HEK293 (cell line): ENCODE measurements at regions not wholly inside any gene's neighbourhood (a gene's known extent, or its start where the extent isn't known, plus 50 kb on each side); places are given as distances from the start of the nearest gene placed in this dataset.
"Not testable (repeated sequence)": the region's sequence is repeated elsewhere in the genome, so short reads cannot be mapped to it uniquely, and the experiment has no call there.

Source experiments
- CTCF ChIA-PET: fragments of 350-600 bp; formaldehyde crosslinking; extraction: SDS; loops from one replicate; lab custom pipeline; 2021; ENCODE audit warnings: antibody characterized with exemption; lab: Yijun Ruan, JAX
- POLR2A ChIA-PET: fragments of 300-600 bp; formaldehyde crosslinking; extraction: SDS; loops from one replicate; lab custom pipeline; 2020; ENCODE audit warnings: antibody characterized with exemption, inconsistent platforms; lab: Yijun Ruan, JAX
- H3K27ac ChIP-seq: fragments of 200-500 bp; sonication (Bioruptor generic); 2 replicates; pipeline ENCODE4 v1.5.1; 2014; ENCODE audit warnings: low read depth, low read length, control low read depth, inconsistent platforms; ENCODE audit errors: extremely low read depth
- H3K36me3 ChIP-seq, 2 experiments: fragments of 200-500 bp in 1 of 2; sonication (Bioruptor generic) in 1 of 2; 1 replicate in 1 of 2; 2 replicates in 1 of 2; pipeline ENCODE4 v1.5.1; 2014 to 2017; ENCODE audit warnings: inconsistent platforms in 2 of 2, low read length in 2 of 2; ENCODE audit not compliant: control insufficient read depth in 2 of 2, insufficient read depth in 1 of 2
- H3K4me1 ChIP-seq: fragments of 200-500 bp; sonication (Bioruptor generic); 2 replicates; pipeline ENCODE4 v1.5.1; 2014; ENCODE audit warnings: mild to moderate bottlenecking, low read length, inconsistent platforms; ENCODE audit not compliant: control insufficient read depth, insufficient read depth
- H3K4me3 ChIP-seq: 2 replicates; pipeline ENCODE4 v1.5.1; 2011; ENCODE audit warnings: low read depth, mild to moderate bottlenecking, control low read depth, low read length, moderate library complexity
- H3K9me3 ChIP-seq: fragments of 200-500 bp; sonication (Bioruptor generic); 2 replicates; pipeline ENCODE4 v1.5.1; 2014; ENCODE audit warnings: low read depth, low read length, inconsistent platforms; ENCODE audit not compliant: control insufficient read depth, insufficient read depth
- BCL11A ChIP-seq: fragments of 450-650 bp; formaldehyde crosslinking; IDR thresholded peaks from 2 replicates; pipeline ENCODE4 v1.5.1; 2016; ENCODE audit warnings: low read depth, missing biosample characterization, missing genetic modification characterization
- GLI4 ChIP-seq: fragments of 450-650 bp; formaldehyde crosslinking; IDR thresholded peaks from 2 replicates; pipeline ENCODE4 v1.5.1; 2016; ENCODE audit warnings: missing biosample characterization, missing genetic modification characterization
- GLIS1 ChIP-seq: fragments of 450-650 bp; formaldehyde crosslinking; IDR thresholded peaks from 2 replicates; pipeline ENCODE4 v1.5.1; 2016; ENCODE audit warnings: missing biosample characterization, missing genetic modification characterization
- ZBTB1 ChIP-seq: fragments of 450-650 bp; formaldehyde crosslinking; IDR thresholded peaks from 2 replicates; pipeline ENCODE4 v1.5.1; 2016; ENCODE audit warnings: missing biosample characterization, missing genetic modification characterization
- ZNF146 ChIP-seq: fragments of 450-650 bp; formaldehyde crosslinking; IDR thresholded peaks from 2 replicates; pipeline ENCODE4 v1.5.1; 2016; ENCODE audit warnings: missing biosample characterization, missing genetic modification characterization
- ZNF2 ChIP-seq: fragments of 450-650 bp; formaldehyde crosslinking; IDR thresholded peaks from 2 replicates; pipeline ENCODE4 v1.5.1; 2016; ENCODE audit warnings: missing biosample characterization, missing genetic modification characterization
- ZNF292 ChIP-seq: fragments of 450-650 bp; formaldehyde crosslinking; IDR thresholded peaks from 2 replicates; pipeline ENCODE4 v1.5.1; 2016; ENCODE audit warnings: low read depth, missing biosample characterization, missing genetic modification characterization, borderline replicate concordance
- ZNF311 ChIP-seq: fragments of 450-650 bp; formaldehyde crosslinking; IDR thresholded peaks from 2 replicates; pipeline ENCODE4 v1.5.1; 2017; ENCODE audit warnings: missing biosample characterization, missing genetic modification characterization, borderline replicate concordance
- ZNF544 ChIP-seq: fragments of 450-650 bp; formaldehyde crosslinking; IDR thresholded peaks from 2 replicates; pipeline ENCODE4 v1.5.0; 2017; ENCODE audit warnings: missing biosample characterization, missing genetic modification characterization
- ZNF768 ChIP-seq: fragments of 450-650 bp; formaldehyde crosslinking; IDR thresholded peaks from 2 replicates; pipeline ENCODE4 v1.5.1; 2018; ENCODE audit warnings: missing biosample characterization, mild to moderate bottlenecking, missing genetic modification characterization
- TF ChIP-seq, protein P1 (sequence below): fragments of 450-650 bp; formaldehyde crosslinking; IDR thresholded peaks from 2 replicates; pipeline ENCODE4 v1.5.1; 2016; ENCODE audit warnings: missing biosample characterization, missing genetic modification characterization
- TF ChIP-seq, protein P2 (sequence below): fragments of 450-650 bp; formaldehyde crosslinking; IDR thresholded peaks from 2 replicates; pipeline ENCODE4 v1.5.1; 2016; ENCODE audit warnings: missing biosample characterization, missing genetic modification characterization
- TF ChIP-seq, protein P3 (sequence below): fragments of 450-650 bp; formaldehyde crosslinking; optimal IDR thresholded peaks from 2 replicates; pipeline ENCODE3; 2016; ENCODE audit warnings: missing biosample characterization, mild to moderate bottlenecking, missing genetic modification characterization
- TF ChIP-seq, protein P4 (sequence below): fragments of 450-650 bp; formaldehyde crosslinking; IDR thresholded peaks from 2 replicates; pipeline ENCODE4 v1.5.1; 2016; ENCODE audit warnings: missing biosample characterization, missing genetic modification characterization, low read depth

DNA sequence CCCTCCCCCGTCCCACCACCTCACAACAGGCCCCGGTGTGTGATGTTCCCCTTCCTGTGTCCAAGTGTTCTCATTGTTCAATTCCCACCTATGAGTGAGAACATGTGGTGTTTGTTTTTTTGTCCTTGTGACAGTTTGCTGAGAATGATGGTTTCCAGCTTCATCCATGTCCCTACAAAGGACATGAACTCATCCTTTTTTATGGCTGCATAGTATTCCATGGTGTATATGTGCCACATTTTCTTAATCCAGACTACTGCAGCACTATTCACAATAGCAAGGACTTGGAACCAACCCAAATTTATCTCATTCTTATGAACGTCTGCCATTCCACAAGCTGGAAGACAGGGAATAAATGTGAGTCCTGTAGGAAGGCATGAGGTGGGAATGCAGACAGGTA is 79.6 kb upstream of the SLC6A11 start:
- H3K4me3 ChIP-seq, POLR2A ChIA-PET, H3K27ac ChIP-seq, H3K9me3 ChIP-seq, H3K4me1 ChIP-seq, H3K36me3 ChIP-seq, CTCF ChIA-PET: not testable (repeated sequence)
- peak; percentile 93 for TF ChIP-seq ZNF146
- TF ChIP-seq, protein P1, sequence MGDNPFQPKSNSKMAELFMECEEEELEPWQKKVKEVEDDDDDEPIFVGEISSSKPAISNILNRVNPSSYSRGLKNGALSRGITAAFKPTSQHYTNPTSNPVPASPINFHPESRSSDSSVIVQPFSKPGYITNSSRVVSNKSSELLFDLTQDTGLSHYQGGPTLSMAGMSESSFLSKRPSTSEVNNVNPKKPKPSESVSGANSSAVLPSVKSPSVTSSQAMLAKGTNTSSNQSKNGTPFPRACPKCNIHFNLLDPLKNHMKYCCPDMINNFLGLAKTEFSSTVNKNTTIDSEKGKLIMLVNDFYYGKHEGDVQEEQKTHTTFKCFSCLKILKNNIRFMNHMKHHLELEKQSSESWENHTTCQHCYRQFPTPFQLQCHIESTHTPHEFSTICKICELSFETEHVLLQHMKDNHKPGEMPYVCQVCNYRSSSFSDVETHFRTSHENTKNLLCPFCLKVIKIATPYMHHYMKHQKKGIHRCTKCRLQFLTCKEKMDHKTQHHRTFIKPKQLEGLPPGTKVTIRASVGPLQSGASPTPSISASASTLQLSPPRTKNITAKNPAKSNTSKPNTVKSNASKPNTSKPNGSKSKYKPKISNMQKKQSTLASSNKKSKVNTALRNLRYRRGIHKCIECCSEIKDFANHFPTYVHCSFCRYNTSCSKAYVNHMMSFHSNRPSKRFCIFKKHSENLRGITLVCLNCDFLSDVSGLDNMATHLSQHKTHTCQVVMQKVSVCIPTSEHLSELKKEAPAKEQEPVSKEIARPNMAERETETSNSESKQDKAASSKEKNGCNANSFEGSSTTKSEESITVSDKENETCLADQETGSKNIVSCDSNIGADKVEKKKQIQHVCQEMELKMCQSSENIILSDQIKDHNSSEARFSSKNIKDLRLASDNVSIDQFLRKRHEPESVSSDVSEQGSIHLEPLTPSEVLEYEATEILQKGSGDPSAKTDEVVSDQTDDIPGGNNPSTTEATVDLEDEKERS = peak; percentile 27; the same call in 1 of the 2 replicates

DNA sequence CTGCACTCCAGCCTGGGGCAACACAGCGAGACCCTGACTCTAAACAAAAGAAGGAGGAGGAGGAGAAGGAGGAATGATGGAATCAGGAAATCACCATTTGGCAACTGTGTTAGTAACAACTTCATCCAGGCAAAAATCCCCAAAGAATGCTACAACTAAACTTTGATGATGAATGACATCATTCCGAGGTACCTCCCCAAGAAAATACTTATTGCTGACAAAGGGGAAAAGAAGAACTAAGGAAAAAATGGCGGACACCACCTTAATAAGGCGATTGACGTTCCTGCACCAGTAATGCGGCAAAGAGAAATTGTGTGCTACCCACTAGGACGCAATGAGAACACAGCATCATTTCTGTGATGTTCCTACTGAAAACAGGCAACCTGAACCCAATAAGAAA is 78.2 kb upstream of the SLC6A11 start:
- Histone ChIP-seq H3K4me3 (no peak overlapping the region), H3K36me3 (no peaks in the 10 kb centered on the region)

DNA sequence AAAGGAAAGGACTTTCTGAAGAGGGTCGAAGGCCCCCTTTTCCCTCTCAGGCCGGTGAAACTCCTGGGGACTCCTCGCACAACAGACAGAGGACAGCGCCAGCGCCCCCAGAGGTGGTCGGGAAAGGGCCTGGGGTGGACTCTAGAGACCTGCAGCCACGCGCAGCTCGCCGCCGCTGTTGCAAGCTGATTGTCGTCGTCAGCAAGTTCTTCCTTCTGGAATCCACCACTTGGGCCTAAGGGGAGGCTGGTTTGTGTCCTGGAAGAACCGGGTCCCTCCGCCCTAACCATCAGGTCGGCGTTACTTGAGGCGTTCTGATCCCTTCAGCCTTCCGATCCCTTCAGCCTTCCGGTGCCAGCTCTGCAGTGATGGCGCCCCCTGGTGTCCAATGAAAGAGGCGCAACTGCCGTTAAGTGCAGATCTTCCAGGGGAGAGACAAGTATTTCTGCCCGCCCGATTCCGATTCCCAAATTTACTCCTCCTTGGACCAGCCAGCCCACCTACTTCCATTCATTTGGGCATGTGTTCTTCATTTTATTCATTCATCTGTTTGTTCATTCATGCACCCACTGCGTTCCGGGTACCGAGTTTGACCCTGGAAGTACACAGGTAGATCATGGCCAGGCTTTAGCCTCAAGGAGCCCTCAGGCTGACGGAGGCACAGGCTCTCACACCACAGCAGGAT is 77.2 kb upstream of the SLC6A11 start:
- Histone ChIP-seq H3K9me3 (no peaks in the 10 kb centered on the region), H3K36me3 (no peaks in the 10 kb centered on the region), H3K4me3 (peak overlapping the region; percentile 51), H3K4me1 (no peaks in the 10 kb centered on the region), H3K27ac (no peak overlapping the region)
- CTCF ChIA-PET = interaction anchor here (0.6 to 3.2 kb wide), 61 partner anchors 7 to 1031 kb away, joined by 3 to 34 read pairs (median 4); partner anchors contain the start of gene ATP2B2
- POLR2A ChIA-PET = no interaction called here
- TF ChIP-seq ZNF2 (tag by site-specific recombination) (peak; percentile 85), GLI4 (tag by site-specific recombination) (no peak), ZNF311 (tag by site-specific recombination) (no peak), BCL11A (0 out of 2 replicates have a peak, but pooled peaks have one; percentile 23), ZNF768 (tag by site-specific recombination) (no peak), ZNF292 (tag by site-specific recombination) (no peak), ZNF544 (tag by site-specific recombination) (no peak), ZBTB1 (no peak)
- TF ChIP-seq, protein P2, sequence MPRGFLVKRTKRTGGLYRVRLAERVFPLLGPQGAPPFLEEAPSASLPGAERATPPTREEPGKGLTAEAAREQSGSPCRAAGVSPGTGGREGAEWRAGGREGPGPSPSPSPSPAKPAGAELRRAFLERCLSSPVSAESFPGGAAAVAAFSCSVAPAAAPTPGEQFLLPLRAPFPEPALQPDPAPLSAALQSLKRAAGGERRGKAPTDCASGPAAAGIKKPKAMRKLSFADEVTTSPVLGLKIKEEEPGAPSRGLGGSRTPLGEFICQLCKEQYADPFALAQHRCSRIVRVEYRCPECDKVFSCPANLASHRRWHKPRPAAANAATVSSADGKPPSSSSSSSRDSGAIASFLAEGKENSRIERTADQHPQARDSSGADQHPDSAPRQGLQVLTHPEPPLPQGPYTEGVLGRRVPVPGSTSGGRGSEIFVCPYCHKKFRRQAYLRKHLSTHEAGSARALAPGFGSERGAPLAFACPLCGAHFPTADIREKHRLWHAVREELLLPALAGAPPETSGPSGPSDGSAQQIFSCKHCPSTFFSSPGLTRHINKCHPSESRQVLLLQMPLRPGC = no peak

More for the DNA sequence above, 78.2 kb upstream of the SLC6A11 start:
- CTCF ChIA-PET = interaction anchor here (0.6 to 3.2 kb wide), 35 partner anchors 9 to 629 kb away, joined by 3 to 34 read pairs (median 5); no protein-coding TSS in a partner anchor
- Histone ChIP-seq H3K4me1 (no peaks in the 10 kb centered on the region), H3K9me3 (no peaks in the 10 kb centered on the region), H3K27ac (no peak overlapping the region)
- TF ChIP-seq, protein P1 = no peak
- TF ChIP-seq, protein P3, sequence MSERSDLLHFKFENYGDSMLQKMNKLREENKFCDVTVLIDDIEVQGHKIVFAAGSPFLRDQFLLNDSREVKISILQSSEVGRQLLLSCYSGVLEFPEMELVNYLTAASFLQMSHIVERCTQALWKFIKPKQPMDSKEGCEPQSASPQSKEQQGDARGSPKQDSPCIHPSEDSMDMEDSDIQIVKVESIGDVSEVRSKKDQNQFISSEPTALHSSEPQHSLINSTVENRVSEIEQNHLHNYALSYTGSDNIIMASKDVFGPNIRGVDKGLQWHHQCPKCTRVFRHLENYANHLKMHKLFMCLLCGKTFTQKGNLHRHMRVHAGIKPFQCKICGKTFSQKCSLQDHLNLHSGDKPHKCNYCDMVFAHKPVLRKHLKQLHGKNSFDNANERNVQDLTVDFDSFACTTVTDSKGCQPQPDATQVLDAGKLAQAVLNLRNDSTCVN (tag by site-specific recombination) = no peak
- no peak for TF ChIP-seq GLIS1 (tag by site-specific recombination)
- TF ChIP-seq, protein P4, sequence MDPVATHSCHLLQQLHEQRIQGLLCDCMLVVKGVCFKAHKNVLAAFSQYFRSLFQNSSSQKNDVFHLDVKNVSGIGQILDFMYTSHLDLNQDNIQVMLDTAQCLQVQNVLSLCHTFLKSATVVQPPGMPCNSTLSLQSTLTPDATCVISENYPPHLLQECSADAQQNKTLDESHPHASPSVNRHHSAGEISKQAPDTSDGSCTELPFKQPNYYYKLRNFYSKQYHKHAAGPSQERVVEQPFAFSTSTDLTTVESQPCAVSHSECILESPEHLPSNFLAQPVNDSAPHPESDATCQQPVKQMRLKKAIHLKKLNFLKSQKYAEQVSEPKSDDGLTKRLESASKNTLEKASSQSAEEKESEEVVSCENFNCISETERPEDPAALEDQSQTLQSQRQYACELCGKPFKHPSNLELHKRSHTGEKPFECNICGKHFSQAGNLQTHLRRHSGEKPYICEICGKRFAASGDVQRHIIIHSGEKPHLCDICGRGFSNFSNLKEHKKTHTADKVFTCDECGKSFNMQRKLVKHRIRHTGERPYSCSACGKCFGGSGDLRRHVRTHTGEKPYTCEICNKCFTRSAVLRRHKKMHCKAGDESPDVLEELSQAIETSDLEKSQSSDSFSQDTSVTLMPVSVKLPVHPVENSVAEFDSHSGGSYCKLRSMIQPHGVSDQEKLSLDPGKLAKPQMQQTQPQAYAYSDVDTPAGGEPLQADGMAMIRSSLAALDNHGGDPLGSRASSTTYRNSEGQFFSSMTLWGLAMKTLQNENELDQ (tag by site-specific recombination) = no peak
- POLR2A ChIA-PET = no interaction called here
